DMS53 (cell line): ENCODE measurements at regions not wholly inside any gene's neighbourhood (a gene's known extent, or its start where the extent isn't known, plus 50 kb on each side); places are given as distances from the start of the nearest gene placed in this dataset.
"Not testable (repeated sequence)": the region's sequence is repeated elsewhere in the genome, so short reads cannot be mapped to it uniquely, and the experiment has no call there.

Source experiments
- DNase-seq: peaks from one replicate; lab custom pipeline; 2025; lab: John Stamatoyannopoulos, UW

DNA sequence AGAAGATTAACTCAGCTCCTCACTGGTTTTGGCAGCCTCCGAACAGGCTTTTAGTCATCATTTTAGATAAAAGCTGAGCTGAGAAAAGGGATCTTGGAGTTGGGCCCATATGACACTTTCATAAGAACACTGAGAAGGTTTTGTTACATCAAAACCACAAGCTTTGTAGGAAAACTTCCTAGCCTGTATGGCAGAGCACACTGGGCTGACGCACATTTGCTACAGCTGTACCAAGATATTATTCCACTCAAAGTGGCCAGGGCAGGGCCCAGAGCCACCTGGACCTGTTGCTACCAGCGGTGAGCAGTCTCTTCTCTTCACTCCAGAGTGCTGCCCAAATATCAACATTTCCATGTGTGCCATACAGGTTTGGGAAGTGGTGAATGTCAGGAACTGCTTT lies 160.5 kb upstream of the CCDC54 start:
- no peak for DNase-seq

DNA sequence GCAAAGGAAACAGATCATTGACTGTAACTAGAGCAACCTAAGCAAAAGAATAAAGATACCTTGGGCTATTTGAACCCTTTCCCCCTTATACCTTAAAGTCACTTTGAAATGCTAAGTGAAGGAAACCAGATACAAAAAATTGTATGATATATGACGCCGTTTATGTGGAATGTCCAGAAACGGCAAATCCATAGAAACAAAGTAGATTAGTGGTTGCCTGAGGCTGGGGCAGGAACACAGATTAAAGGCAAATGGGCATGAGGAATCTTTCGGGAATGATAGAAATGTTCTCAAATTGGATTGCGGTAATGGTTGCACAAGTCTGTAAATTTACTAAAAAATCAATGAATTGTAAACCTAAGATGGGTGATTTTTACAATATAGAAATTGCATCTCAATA lies 160.1 kb upstream of the CCDC54 start:
- DNase-seq = no peak

- no peak for DNase-seq
Measured at GRCh38 chr3:107218864-107219269, 158.4 kb upstream of the CCDC54 start.

GRCh38 chr3:107220538-107220937 lies 156.7 kb upstream of the CCDC54 start:
- no peak for DNase-seq

DNA sequence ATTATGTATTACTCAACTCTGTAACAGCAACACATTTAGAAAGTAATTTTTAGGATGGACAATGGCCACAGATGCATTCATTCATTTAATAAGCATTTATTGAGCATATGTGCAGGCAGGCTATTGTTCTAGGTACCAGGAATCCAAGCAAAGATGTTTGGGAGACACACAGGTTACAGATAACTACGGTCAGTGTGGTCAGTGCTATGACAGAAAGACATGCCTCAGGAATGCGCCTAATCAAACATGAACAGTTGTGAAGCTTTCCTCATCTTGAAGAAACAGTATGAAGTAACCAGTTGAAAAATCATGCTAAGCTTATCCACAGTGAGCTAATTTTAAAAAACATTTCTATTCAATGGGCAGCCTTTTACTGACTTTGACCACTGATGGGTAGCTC lies 155.4 kb upstream of the CCDC54 start:
- DNase-seq = no peak

GRCh38 chr3:107222907-107223306 lies 154.3 kb upstream of the CCDC54 start:
- no peak for DNase-seq

GRCh38 chr3:107224026-107224596 lies 153.1 kb upstream of the CCDC54 start:
- DNase-seq = no peak

DNA sequence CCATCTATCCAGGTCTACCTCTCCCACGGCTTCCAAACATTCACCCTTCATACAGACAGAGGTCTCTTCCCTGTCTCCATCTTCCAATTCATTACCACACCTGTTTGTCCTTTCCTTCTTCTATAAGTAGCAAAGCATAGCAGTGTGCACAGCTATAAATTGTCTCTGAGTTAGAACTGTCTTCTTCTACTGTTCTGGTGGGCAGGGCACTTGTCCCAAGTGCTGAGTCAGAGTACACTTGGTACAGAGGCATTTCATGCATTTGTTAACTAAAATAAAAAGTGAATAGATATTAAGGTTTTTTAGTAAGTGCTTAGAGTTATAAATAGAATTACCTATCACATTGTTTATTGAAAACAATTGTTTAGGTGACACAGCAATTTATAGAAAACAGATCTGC lies 150.1 kb upstream of the CCDC54 start:
- no peak for DNase-seq

DNA sequence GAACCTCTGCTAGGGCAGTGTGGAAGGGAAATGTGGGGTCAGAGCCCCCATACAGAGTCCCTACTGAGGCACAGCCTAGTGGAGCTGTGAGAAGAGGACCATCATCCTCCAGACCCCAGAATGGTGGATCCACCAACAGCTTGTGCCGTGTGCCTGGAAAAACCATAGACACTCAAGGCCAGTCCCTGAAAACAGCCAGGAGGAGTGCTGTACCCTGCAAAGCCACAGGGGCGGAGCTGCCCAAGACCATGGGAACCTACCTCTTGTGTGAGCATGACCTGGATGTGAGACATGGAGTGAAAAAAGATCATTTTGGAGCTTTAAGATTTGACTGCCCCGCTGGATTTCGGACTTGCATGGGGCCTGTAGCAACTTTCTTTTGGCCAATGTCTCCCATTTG lies 143.4 kb upstream of the CCDC54 start:
- DNase-seq = not testable (repeated sequence)

DNA sequence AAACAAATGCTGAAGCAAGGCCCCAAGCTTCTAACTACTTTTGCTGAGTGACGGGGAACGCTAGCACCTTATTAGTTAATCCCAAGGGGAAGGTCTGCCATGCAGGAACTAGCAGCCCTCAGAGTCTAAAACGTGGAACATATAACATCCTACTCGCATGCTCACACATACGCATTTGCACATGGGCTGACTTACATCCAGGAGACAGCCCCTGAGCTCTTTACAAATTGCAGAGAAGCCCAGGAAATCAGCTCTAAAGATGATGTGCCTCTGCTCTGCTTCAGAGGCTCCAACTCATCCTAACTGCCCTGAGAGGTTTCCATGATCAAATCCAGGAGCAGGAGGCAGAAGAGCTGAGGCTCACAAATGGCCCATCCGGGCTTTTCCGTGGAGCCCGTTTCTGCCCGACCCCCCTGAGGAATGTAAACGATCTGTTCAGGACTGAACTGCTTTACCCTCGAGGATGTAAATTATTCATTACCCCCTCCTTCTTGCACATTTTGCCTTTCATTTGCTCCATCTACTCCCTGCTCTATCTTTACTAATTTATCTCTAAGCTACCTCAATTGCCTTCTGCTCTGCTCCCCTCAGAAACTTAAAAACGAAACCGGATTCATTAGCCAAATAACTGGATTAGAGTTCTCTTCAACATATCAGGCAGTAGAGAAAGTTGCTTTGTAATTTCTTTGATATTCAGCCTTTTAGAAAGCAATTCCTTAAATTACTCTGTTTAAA lies 141.9 kb upstream of the CCDC54 start:
- peak; percentile 28 for DNase-seq

- peak; percentile 80 for DNase-seq
Measured at GRCh38 chr3:107235928-107236315, 141.3 kb upstream of the CCDC54 start.

GRCh38 chr3:107236655-107237337 lies 140.4 kb upstream of the CCDC54 start:
- no peak for DNase-seq

- DNase-seq = no peak
Measured at GRCh38 chr3:107238787-107239186, 138.5 kb upstream of the CCDC54 start.

- DNase-seq = no peak
Measured at GRCh38 chr3:107239703-107240102, 137.5 kb upstream of the CCDC54 start.

DNA sequence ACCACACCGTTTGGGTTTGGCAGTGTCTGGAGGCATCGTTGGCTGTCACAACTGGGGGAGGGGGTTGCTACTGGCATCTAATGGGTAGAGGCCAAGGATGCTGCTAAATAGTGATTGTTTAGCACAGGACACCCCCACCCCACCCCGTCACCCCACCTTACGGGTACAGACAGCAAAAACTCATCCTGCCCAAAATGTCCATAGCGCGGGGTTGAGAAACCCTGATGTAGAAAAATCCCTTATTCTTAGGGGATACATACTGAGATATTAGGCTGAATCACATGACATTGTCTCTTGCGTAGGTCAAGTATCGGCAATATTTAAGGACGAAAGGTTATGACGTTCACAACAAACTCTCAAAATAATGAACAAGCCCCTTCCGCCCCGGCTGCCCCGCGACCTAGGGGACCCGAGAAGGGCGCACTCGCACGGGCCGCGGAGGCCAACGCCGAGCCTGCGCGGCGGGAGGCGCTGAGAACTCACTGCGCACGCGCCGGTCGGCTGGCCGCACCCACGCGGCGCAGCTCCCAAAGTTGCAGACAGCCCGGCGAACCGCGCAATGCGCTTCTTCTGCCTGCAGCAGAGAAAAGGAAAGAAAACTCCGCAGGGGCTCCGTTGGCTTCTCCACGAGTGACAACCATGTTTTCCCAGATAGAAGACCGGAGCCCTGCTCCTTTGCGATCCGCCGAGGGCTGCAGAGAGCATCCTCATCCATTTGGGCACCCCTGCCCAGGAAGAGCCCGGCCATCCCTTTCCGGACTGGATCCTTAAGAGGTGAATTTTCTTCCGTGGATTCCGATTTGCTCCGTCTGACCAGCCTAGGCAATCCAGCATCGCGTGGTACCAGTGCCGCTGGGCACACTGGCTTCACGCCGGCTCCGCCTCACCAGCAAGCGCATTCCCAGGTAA lies 136.8 kb upstream of the CCDC54 start:
- peak; percentile 74 for DNase-seq

- DNase-seq = peak; percentile 80
Measured at GRCh38 chr3:107241217-107241616, 136.0 kb upstream of the CCDC54 start.

DNA sequence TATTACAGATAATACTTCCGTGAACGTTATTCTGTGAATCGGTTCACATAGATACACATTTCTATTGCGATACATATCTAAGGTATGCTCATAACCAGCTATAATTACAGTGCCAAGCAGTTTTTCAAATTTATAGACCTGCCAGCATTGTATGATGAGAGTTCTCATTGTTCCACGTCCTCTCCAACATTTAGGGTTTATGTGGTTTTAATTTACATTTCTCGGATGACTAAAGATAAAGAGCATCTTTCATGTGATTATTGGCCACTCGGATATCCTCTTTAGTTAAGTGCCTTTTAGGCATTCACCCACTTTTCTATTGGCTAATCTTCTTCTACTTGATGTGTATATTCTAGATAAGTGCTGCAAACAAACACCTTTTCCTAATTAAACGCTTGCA lies 134.7 kb upstream of the CCDC54 start:
- DNase-seq = no peak

DNA sequence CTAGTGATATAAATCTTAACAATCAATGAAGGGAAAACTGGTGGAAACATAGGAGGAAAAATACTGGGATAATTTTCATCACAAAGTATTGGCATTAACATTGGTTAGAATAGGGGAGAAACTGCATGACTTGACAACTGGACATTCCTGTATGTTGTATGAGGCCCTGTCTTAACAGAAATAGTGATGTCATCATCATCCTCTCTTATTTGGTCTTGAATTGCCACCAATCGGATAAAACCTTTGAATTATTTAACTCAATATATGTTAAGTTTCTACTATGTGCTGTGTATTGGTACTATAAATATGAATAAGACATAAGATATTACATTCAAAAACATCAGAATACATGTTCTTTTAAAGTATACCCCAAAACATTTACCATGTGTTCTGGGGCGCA lies 130.1 kb upstream of the CCDC54 start:
- no peak for DNase-seq

- DNase-seq = no peak
Measured at GRCh38 chr3:107249132-107249531, 128.1 kb upstream of the CCDC54 start.

- DNase-seq = no peak
Measured at GRCh38 chr3:107250221-107250620, 127.0 kb upstream of the CCDC54 start.

- no peak for DNase-seq
Measured at GRCh38 chr3:107251819-107252218, 125.4 kb upstream of the CCDC54 start.

GRCh38 chr3:107256963-107257362 lies 120.3 kb upstream of the CCDC54 start:
- no peak for DNase-seq
